Ovary (tissue), 3 donors: ENCODE measurements at regions not wholly inside any gene's neighbourhood (a gene's known extent, or its start where the extent isn't known, plus 50 kb on each side); places are given as distances from the start of the nearest gene placed in this dataset.

Experiments
- CTCF ChIP-seq, 3 donors: fragments of 450-650 bp in 2 of 3; fragments of 200-600 bp in 1 of 3; IDR thresholded peaks; one replicate each; pipeline versions ENCODE4 v1.5.1 to v1.8.0; 2016 to 2022; ENCODE audit warnings: antibody characterized with exemption in 3 of 3, mild to moderate bottlenecking in 1 of 3
- EP300 ChIP-seq: sonication (generic); formaldehyde crosslinking; IDR thresholded peaks from one replicate; pipeline ENCODE4 v1.6.1; 2017; ENCODE audit warnings: antibody characterized with exemption
- POLR2A ChIP-seq: fragments of 450-650 bp; IDR thresholded peaks from one replicate; pipeline ENCODE4 v1.6.1; 2017; ENCODE audit warnings: antibody characterized with exemption, mild to moderate bottlenecking, moderate library complexity
- donor health status: DM: no; HTN: no; CAD: no.

DNA sequence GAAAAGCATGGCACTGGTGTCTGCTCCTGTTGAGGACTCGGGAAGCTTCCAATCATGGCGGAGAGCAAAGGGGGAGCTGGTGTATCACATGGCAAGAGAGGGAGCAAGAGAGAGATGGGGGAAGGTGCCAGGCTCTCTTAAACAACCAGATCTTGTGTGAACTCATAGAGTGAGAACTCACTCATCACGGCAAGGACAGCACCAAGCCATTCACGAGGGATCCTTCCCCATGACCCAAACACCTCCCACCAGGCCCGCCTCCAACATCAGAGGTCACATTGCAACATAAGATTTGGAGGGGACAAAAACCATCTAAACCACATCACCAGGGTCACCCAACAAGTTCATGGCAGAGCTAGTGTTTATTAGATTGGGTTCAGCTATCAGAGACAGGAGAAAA is 218.7 kb upstream of the BCOR start:
- no peak for TF ChIP-seq CTCF (IDR thresholded peaks at IDR 0.05)
- no peak for TF ChIP-seq EP300
- no peak for TF ChIP-seq POLR2A
